ENCODE measurements at regions not wholly inside any gene's neighbourhood (a gene's known extent, or its start where the extent isn't known, plus 50 kb on each side); places are given as distances from the start of the nearest gene placed in this dataset.

- no peaks in the 10 kb centered on the region for H3K36me3 ChIP-seq (ENCODE audit: control insufficient read depth in 1 of 2, insufficient read depth in 2 of 2, low read length in 2 of 2)
- BruUV-seq (replicated peaks): no TSS peak
- ChIA-PET RAD21 (ENCODE audit: low non-redundant PET in 1 of 2, low total read pairs in 2 of 2, uncharacterized antibody in 2 of 2, unreplicated experiment in 2 of 2) (no interaction called here), POLR2A (no interaction called here), CTCF (no interaction called here)
- TF ChIP-seq EZH2phosphoT487 (IDR thresholded peaks at IDR 0.05; ENCODE audit: borderline replicate concordance) (no peak), POLR2A (IDR thresholded peaks at IDR 0.05; ENCODE audit: borderline replicate concordance, extremely low read depth, insufficient read depth, insufficient read length) (no peak), TCF7L2 (IDR thresholded peaks at IDR 0.05; ENCODE audit: borderline replicate concordance, extremely low read depth, insufficient read depth, insufficient read length) (no peak), ELF1 (IDR thresholded peaks at IDR 0.05; ENCODE audit: borderline replicate concordance, low read depth) (no peak), SRF (IDR thresholded peaks at IDR 0.05; ENCODE audit: low read depth) (no peak), EGR1 (IDR thresholded peaks at IDR 0.05; ENCODE audit: low read depth) (no peak), RAD21 (IDR thresholded peaks at IDR 0.05; ENCODE audit: low read depth) (no peak), ZBTB33 (IDR thresholded peaks at IDR 0.05; ENCODE audit: extremely low read depth, insufficient replicate concordance, low read length) (no peak), ATF3 (IDR thresholded peaks at IDR 0.05) (no peak), JUND (IDR thresholded peaks at IDR 0.05) (no peak), POLR2AphosphoS5 (IDR thresholded peaks at IDR 0.05; ENCODE audit: low read depth, low read length) (no peak), SP1 (IDR thresholded peaks at IDR 0.05; ENCODE audit: low read depth) (no peak), CTCF (IDR thresholded peaks at IDR 0.05 in 2 of 3, conservative IDR thresholded peaks at IDR 0.05 in 1 of 3; ENCODE audit: borderline replicate concordance in 1 of 3, insufficient read depth in 1 of 3, low read depth in 2 of 3, low read length in 2 of 3) (no peak), ZFX (IDR thresholded peaks at IDR 0.05) (no peak)
- H3K9me3 ChIP-seq (ENCODE audit: control insufficient read depth in 1 of 2, insufficient read depth in 1 of 2, low read depth in 1 of 2, low read length in 2 of 2): no peaks in the 10 kb centered on the region
- intact Hi-C loops (cut with micrococcal nuclease): loop anchor here (5.0 kb wide), 1 partner anchor 281 kb away; no protein-coding TSS in a partner anchor
- ATAC-seq (no peak), DNase-seq (ENCODE audit: low read depth, low spot score) (no peak)
- no peaks in the 10 kb centered on the region for H3K79me2 ChIP-seq (ENCODE audit: insufficient read depth, low read length)
- no peaks in the 10 kb centered on the region for H3K27me3 ChIP-seq (ENCODE audit: insufficient read depth, low read length)
- H3K4me2 ChIP-seq (ENCODE audit: low read length): no peak overlapping the region
- H2AFZ ChIP-seq (ENCODE audit: low read depth, low read length, poor library complexity, severe bottlenecking): no peak overlapping the region
- no peaks in the 10 kb centered on the region for H4K20me1 ChIP-seq (ENCODE audit: insufficient read depth)
- H3K9me2 ChIP-seq (ENCODE audit: insufficient read depth): no peaks in the 10 kb centered on the region
- H3K4me1 ChIP-seq (ENCODE audit: control insufficient read depth in 1 of 2, insufficient read depth in 2 of 2, low read length in 2 of 2): no peaks in the 10 kb centered on the region
- no peak overlapping the region for H3K27ac ChIP-seq (ENCODE audit: low read depth, low read length)
- no peak overlapping the region for H3K9ac ChIP-seq (ENCODE audit: low read length)
- no peak overlapping the region for H3K4me3 ChIP-seq (replicated peaks in 1 of 2; ENCODE audit: low read depth in 1 of 2, low read length in 2 of 2)
These were observed 102.0 kb upstream of the GADL1 start for GRCh38 chr3:30996467-30996866.

All from HCT116 (cell line).